ENCODE measurements at regions not wholly inside any gene's neighbourhood (a gene's known extent, or its start where the extent isn't known, plus 50 kb on each side); places are given as distances from the start of the nearest gene placed in this dataset.

GRCh38 chr11:42345933-42346332 is 886.5 kb upstream of the LRRC4C start:
- TF ChIP-seq EZH2phosphoT487 (IDR thresholded peaks at IDR 0.05; ENCODE audit: borderline replicate concordance, low read depth, low read length) (no peak), CTCF (conservative IDR thresholded peaks at IDR 0.05; ENCODE audit: low read length) (no peak)

Data from OCI-LY7 (cell line).